GM21367 (cell line): ENCODE measurements at regions not wholly inside any gene's neighbourhood (a gene's known extent, or its start where the extent isn't known, plus 50 kb on each side); places are given as distances from the start of the nearest gene placed in this dataset.
"Not testable (repeated sequence)": the region's sequence is repeated elsewhere in the genome, so short reads cannot be mapped to it uniquely, and the experiment has no call there.

Experiments
- ATAC-seq: cut with Tn5 transposase; IDR thresholded peaks from one replicate; pipeline ENCODE4 v1.9.1; 2021; ENCODE audit not compliant: unreplicated experiment

GRCh38 chr12:13404111-13404628, 207.6 kb downstream of the EMP1 start:
- no peak for ATAC-seq

- ATAC-seq = not testable (repeated sequence)
Observed at GRCh38 chr12:13391375-13391774, 194.8 kb downstream of the EMP1 start.

DNA sequence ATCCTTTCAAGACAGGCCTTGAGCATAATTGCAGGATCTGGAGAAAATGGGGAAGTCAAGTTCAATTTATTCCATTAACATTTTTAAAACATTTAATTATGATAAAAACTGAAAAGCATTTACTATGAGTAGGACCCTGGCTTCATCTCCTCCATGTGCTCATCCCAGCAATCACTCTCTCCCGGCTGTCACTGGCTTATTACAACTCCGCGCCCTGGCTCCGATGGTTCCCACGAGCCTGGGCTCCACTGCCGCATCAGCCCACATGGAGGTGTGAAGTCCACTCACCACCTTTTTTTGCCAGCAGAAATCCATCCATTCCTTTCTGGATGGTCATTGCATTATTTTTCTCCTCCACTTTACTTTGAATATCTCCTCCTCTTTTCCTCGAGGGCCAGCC, 194.4 kb downstream of the EMP1 start:
- ATAC-seq = no peak

GRCh38 chr12:13390381-13390861, 193.9 kb downstream of the EMP1 start:
- ATAC-seq = no peak

- ATAC-seq = no peak
Observed at GRCh38 chr12:13387101-13387500, 190.6 kb downstream of the EMP1 start.

- ATAC-seq = no peak
Observed at GRCh38 chr12:13386323-13387039, 190.0 kb downstream of the EMP1 start.

- ATAC-seq = no peak
Observed at GRCh38 chr12:13383379-13383778, 186.9 kb downstream of the EMP1 start.

GRCh38 chr12:13380297-13380696, 183.8 kb downstream of the EMP1 start:
- no peak for ATAC-seq

GRCh38 chr12:13379531-13380188, 183.1 kb downstream of the EMP1 start:
- ATAC-seq = no peak

DNA sequence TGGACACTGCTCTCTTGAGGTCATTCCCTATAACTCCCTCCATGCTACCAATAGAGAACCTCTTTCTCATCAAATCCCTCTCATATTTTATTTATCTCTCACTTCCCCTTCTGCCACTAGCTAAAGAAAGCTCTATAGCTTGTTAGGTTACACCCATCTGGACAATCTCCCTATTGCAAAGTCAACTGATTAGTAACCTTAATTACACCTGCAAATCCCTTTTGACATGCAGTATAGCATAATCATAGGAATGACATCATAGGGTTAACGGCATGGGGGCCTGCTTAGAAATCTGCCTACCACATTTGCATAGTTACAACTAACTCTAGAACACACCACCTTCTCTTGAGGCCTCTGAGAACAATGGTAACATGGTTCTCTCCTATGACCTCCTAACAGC, 181.2 kb downstream of the EMP1 start:
- ATAC-seq = no peak

DNA sequence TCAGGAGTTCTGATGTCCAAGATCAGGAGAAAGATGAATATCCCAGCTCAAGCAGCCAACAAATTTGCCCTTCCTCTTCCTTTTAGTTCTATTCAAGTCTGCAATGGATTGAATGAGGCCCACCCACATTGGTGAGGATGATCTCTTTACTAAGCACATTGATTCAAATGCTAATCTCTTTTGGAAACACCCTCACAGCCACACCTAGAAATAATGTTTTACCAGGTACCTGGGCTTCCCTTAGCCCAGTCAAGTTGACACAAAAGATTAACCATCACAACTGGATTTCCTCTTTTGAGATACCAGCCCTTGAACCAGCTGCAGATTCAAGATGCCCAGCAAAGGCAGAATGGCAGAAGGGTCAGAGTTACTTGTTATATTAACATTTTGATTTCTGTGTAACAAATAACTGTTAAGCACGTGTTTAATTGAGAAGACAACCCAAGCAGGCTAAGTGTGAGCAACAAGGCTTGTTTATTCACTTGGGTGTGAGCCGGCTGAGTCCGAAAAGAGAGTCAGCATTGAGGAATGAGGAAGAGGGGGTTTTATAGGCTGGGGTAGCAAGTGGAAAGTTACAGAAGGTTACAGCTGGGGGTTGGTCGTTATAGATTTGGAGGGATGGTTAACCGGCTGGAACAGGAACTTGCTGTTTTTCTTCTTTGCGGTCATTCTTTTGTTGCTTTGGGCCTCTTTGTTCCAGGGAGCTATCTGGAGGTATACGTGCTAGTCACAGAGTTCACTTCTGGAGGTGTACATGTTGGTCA, 180.3 kb downstream of the EMP1 start:
- no peak for ATAC-seq

DNA sequence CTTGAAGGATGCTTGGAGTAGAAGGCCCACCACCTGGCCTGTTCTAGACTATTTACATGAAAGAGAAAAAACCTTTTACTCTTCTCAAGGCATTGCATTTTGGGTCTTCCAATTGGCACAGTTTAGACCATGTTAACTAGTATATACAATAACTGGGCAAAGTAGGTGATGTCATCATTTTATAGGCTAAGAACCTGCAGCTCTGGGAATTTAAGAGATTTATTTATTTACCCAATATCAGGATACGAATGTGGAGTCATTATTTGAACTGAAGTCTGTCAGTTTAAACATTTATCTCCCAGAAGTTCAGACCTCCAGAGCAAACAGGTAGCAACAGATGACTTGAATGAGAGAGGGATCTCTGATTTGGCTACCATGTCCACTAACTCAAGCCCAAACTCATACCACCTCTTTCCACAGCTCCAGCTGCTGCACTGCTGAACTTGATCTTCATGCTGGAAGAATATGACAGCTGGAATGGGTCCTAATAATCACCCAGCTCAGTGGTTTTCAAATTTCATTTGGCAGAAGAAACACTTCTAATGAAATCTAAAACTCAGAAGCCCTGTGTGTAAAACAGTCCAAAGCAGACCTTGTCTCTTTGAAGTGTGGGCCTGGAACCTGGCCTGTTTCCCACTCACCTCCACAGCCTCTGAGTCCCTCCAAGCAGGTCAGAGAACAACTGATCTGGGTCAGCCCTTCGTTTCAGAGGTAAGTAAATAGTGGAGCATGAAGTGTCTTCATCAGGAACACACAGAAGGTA, 179.2 kb downstream of the EMP1 start:
- no peak for ATAC-seq

GRCh38 chr12:13374793-13375192, 178.3 kb downstream of the EMP1 start:
- no peak for ATAC-seq

DNA sequence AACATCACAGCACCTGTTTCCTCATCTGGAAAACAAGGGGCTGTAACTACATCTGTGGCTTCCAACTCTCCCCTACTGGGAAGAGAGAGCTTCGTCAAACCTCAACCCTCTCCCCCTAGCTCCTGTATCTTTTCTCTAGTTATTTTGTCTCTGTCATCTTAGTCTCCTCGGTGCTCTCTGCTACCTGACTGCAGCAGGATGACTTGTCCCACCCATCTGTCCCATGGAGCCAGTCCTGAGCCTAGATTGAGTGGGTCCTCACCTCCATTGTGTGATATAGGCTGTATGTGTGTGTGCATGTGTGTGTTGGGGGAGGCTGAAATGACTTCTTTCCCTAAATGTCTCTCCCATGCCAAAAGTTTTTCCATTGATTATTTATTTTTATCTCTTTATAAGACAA, 177.3 kb downstream of the EMP1 start:
- ATAC-seq = no peak

DNA sequence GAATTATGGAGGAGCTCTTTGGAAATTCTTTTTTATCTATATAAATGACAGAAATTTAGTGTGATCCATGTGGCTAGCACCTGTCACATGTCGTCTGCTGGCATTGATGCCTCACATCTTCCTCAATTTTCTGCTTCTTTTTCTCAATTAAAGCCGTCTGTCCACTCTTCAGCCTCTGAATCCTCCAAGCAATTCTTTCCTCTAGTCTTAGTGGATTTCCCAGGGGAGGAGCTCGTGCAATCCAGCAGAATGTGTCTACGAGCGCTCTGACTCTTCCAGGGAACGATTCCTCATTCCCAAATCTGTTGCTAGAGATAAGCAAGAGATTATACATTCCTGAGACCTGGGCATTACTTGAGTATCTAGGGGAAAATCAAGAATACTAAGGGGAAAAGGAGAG, 176.6 kb downstream of the EMP1 start:
- ATAC-seq = no peak

- no peak for ATAC-seq
Observed at GRCh38 chr12:13372386-13372785, 175.9 kb downstream of the EMP1 start.

DNA sequence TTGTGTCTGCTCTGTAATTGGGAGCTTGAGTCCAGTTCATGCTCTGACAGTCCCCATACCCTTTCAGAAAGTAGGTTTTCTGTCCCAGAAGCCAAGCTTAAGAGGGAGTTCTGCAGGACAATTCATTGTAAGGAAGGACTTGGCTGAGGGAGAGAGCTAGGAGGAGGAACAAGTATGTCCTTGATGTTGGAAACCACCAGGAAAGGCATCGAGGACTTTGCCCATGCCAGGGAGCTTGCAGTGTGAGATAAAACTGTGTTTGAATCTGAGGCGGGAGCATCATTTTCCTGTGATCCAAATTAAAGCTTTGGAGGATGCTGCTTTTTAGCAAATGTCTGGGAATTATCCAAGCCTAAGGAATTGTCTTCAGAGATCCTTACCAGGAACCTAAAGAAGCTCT, 175.3 kb downstream of the EMP1 start:
- ATAC-seq = no peak

DNA sequence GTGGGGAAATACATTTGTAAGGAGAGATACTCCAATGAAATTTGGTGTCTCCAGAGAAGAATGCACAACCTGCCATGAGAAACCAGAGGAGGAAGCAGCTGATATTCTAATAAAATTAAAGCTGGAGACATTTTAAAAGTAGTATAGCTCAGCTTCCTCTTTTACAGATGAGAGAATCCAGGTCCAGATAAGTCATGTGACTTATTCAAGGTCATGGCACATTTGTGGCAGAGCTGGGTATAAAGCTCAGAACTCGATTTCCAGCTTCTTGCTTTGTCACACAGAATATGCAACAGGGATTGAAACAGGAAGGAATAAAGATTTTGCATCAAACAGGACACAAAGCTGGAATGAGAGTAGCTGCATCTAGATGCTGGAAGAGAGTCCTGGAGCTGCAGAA, 174.8 kb downstream of the EMP1 start:
- ATAC-seq = no peak

DNA sequence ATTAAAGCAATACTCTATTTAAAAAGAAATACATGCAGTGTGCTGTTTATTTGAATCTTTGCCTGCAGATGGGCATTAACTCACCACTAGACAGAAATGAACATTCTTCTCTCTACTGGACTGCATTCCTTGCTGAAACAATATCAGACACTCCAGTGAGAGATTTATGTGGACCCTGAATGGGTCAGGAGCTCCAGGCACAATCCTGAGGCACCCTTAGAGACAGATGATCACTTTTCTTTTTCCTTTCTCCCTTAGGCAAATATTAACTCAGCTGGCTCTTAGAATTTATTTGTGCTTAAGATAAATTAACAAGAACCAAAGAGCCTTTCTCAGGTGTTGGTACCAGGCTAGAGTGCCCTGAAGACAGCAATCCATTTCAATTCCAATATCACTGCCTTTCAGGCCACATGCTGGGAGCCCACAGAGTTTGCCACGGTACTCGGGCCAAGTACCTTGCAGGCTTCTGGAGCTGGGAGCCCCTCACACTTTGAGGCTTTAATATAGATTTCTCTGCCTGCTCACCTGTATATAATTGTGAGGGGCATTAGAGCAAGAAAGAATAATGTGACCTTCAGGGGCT, 173.0 kb downstream of the EMP1 start:
- no peak for ATAC-seq

DNA sequence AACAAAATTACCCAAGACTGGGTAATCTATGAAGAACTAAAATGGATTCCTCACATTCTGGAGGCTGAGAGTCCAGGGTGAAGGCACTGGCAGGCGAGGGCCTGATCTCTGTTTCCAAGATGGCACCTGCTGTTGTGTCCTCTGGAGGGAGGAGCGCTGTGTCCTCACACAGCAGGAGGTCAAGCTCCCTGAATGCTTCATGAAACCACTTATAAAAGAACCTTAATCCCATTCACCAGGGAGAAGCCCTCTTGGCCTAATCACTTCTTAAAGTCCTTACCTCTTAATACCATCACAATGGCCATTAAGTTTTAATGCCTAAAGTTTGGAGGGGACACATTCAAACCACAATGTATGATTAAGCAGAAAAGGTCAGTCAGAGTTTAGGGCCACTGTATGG, 172.4 kb downstream of the EMP1 start:
- no peak for ATAC-seq

DNA sequence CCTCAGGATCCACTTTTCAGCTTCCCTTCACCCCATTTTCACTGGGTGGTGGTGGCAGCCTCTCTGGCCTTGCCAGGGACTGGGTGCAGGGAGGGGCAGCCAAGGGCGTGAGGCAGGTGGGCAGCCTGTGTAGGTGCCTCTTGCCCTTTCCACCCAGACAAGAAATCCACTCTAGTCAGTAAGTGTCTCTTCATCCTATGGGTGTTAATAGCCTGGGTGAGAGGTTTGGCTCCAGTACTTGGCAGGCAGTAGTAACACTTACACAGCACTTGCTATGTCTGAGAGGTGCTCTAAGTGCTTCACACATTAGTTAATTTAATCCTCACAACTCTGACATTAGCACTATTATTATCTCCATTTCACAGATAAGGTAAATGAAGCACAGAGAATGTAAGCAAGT, 171.9 kb downstream of the EMP1 start:
- ATAC-seq = no peak
